Vagina (tissue), 2 donors: ENCODE measurements at regions not wholly inside any gene's neighbourhood (a gene's known extent, or its start where the extent isn't known, plus 50 kb on each side); places are given as distances from the start of the nearest gene placed in this dataset.

Source experiments
- CTCF ChIP-seq, 3 experiments: fragments of 450-650 bp in 2 of 3; fragments of 200-600 bp in 1 of 3; sonication (generic) in 1 of 3; IDR thresholded peaks; one replicate each; pipeline ENCODE4 v1.5.1; 2017 to 2019; ENCODE audit warnings: antibody characterized with exemption in 3 of 3, mild to moderate bottlenecking in 2 of 3, moderate library complexity in 2 of 3
- POLR2AphosphoS5 ChIP-seq, 2 donors: sonication (generic); formaldehyde crosslinking; IDR thresholded peaks; one replicate each; pipeline ENCODE4 v1.9.0; 2017; ENCODE audit warnings: antibody characterized with exemption in 2 of 2, mild to moderate bottlenecking in 2 of 2, low read depth in 1 of 2; ENCODE audit not compliant: insufficient read depth in 1 of 2

GRCh38 chr3:87503900-87504498 lies 227.6 kb upstream of the POU1F1 start:
- peak in 1 of 3 experiments; percentile 19 for TF ChIP-seq CTCF (IDR thresholded peaks at IDR 0.05)
- no peak for TF ChIP-seq POLR2AphosphoS5 (IDR thresholded peaks at IDR 0.05; ENCODE audit: insufficient read depth in 1 of 2, low read depth in 1 of 2)
